Stimulated activated naive B cell treated with anti-CD40 and anti-IgM and Interleukin-4, amounts not matched to agents 10 μg/mL and 1 μg/mL and 100 μg/mL, for 72 hours (primary cell): ENCODE measurements at regions not wholly inside any gene's neighbourhood (a gene's known extent, or its start where the extent isn't known, plus 50 kb on each side); places are given as distances from the start of the nearest gene placed in this dataset.

Experiments
- ATAC-seq, 2 donors: fragments of 150-1000 bp; cut with Tn5 transposase; replicated peaks; 2 replicates each; pipeline ENCODE4 v1.10.0; 2021; ENCODE audit warnings: moderate library complexity in 1 of 2
- DNase-seq: peaks from one replicate; pipeline ENCODE4 v3.0.0; 2021
- H3K27ac Mint-ChIP-seq: one replicate; pipeline ENCODE4 v1.8.0; 2022; ENCODE audit warnings: mild to moderate bottlenecking, mixed read lengths
- H3K27me3 Mint-ChIP-seq, 2 donors: one replicate each; pipeline ENCODE4 v1.8.0; 2022; ENCODE audit warnings: mixed read lengths in 2 of 2
- H3K36me3 Mint-ChIP-seq, 2 donors: one replicate each; pipeline ENCODE4 v1.8.0; 2022; ENCODE audit warnings: mixed read lengths in 2 of 2, mild to moderate bottlenecking in 1 of 2
- H3K4me1 Mint-ChIP-seq, 2 donors: one replicate each; pipeline ENCODE4 v1.8.0; 2022; ENCODE audit warnings: mixed read lengths in 2 of 2, mild to moderate bottlenecking in 1 of 2
- H3K4me3 Mint-ChIP-seq, 2 donors: one replicate each; pipeline ENCODE4 v1.8.0; 2022; ENCODE audit warnings: mild to moderate bottlenecking in 2 of 2, mixed read lengths in 2 of 2, moderate library complexity in 1 of 2
- H3K9me3 Mint-ChIP-seq, 2 donors: one replicate each; pipeline ENCODE4 v1.8.0; 2022; ENCODE audit warnings: mixed read lengths in 2 of 2, mild to moderate bottlenecking in 1 of 2

DNA sequence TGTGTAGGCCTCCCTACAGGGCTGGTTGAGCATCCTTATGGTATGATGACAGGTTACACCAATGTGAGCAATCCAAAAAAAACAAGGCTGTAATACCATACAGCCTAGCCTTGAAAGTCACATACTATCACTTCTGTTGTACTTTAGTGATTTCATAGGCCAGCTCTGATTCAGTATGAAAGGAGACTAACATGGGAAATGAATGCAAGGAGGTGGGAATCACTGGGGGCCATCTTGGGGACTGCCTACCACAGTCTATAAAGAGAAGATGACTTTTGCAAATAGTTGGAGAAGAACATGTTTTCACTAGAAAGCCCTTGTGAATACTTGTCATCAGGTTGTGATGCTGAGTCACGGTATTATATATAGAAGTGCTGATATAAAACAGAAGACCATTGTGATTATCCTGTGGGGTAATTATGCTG, 270.7 kb downstream of the S1PR1 start:
- Mint-ChIP-seq H3K9me3 (no peaks in the 10 kb centered on the region), H3K27ac (no peak overlapping the region), H3K4me3 (no peak overlapping the region), H3K4me1 (peaks cover 2 to 5% of the 10 kb centered on the region in 2 donors), H3K36me3 (no peaks in the 10 kb centered on the region), H3K27me3 (no peaks in the 10 kb centered on the region)
- DNase-seq (no peak), ATAC-seq (no peak)

DNA sequence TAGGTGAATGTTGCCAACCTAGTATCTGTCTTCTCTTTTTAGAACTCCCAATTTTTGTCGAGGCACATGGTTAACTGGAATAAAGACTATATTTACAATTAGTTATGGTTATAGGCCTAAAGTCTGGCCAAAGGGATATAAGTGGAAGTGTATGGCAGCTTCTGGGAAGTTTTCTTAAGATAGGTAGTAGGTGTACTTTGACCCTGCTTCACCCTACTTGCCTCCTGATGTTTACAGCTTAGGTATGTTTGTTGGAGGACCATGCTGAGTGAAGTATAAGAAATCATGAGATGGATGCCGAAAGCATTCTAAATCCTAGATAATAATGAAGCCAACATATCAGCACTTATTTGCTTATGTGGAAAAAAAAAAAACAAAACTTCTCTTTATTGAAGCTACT, 272.1 kb downstream of the S1PR1 start:
- Mint-ChIP-seq H3K36me3 (no peaks in the 10 kb centered on the region), H3K4me3 (no peak overlapping the region), H3K27me3 (no peaks in the 10 kb centered on the region), H3K4me1 (peaks cover 2 to 5% of the 10 kb centered on the region in 2 donors), H3K9me3 (no peaks in the 10 kb centered on the region), H3K27ac (no peak overlapping the region)
- DNase-seq (no peak), ATAC-seq (no peak)

DNA sequence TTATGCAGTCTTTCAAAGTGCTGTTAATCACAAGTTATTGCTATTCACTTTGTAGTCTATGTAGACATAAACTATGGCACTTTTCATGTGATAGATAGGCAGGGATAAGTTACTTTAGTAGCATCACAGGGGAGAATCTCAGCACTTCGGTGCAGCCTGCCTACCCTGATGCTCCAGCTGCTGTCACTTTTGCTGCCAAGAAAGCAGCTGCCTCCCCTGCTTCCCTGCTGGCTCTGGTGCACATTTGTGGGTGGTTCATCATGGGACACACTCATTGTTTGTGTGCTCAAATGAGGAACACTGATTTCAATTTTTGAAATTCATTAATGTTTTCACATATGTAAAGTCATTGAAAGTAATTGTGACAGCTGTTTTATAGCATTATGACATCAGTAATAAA, 272.6 kb downstream of the S1PR1 start:
- Mint-ChIP-seq H3K4me3 (no peak overlapping the region), H3K4me1 (peaks cover 0 to under 1% of the 10 kb centered on the region in 2 donors), H3K27ac (no peak overlapping the region), H3K36me3 (no peaks in the 10 kb centered on the region), H3K27me3 (no peaks in the 10 kb centered on the region), H3K9me3 (no peaks in the 10 kb centered on the region)
- DNase-seq = no peak
- ATAC-seq = no peak

DNA sequence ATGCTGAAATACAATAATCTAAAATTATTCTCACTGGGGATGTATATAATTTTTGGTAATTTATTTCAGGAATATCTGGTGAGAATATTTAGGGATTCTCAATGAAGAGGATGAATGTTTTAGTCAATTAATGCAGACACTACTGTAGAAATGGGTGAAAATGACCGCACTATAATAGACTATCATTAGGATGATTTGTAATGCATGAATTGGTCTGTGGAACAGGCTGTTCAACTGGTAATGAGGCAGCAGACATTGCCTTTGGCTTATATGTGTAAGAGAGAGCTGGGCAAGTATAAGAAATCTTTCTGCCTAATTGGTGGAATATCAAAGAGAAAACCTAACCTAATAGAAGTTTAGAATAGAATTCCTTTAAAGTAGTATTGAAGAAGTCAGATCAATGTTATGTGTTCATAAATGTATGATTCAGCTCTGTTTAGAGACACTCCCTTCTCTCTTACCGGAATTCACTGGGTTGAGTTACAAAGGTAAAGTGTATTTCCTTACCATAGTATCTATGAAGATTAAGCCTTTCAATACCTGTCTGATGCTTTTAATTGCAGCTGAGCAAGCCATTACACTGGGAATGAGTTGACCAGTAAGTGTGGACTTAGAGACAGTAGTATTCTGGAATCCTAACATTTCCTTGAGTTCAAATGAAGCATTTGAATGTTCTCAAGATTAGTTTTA, 274.5 kb downstream of the S1PR1 start:
- H3K27ac Mint-ChIP-seq = no peak overlapping the region
- DNase-seq = no peak
- H3K36me3 Mint-ChIP-seq = peaks cover under 1 to 4% of the 10 kb centered on the region in 2 donors
- H3K4me3 Mint-ChIP-seq = no peak overlapping the region
- peaks cover under 1 to 7% of the 10 kb centered on the region in 2 donors for H3K9me3 Mint-ChIP-seq
- peaks cover 6 to 7% of the 10 kb centered on the region in 2 donors for H3K27me3 Mint-ChIP-seq
- H3K4me1 Mint-ChIP-seq = no peaks in the 10 kb centered on the region
- no peak for ATAC-seq

DNA sequence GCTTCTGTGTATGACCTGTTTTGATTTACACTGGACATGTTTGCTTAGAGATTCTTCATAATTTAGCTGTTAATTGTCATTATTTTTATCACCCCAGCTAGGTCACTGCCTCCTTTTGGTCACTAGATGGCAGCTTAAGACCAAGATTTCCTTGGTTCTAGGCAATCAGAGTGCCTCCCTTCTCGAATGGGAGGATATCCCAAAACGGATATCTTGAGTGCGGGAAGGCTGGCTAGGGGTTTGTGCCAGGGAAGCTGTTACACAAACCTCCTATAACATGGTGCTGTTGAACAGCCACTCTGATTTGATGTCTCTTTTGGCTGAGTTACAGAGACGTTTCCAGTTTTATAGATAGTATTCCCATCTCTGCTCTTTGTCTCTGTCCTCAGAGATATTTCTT, 283.5 kb downstream of the S1PR1 start:
- no peak for DNase-seq

DNA sequence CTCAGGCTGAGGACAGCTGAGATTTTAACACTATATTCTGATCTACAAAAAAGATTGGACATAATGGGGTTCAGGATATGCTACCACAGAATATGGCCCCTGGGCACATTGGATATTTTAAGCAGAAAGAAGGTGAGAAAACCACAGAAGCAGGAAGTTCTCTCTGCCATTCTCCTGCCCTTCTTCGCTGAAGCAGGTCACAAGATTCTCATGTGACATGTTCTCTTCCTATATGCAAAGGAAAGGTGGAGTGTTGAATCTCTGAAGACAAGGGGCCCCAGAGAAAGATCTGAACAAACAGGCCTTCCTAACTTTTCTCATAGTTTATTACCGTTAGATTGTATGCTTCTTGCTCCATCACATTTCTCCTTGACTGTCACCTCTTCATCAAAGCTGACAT, 285.7 kb downstream of the S1PR1 start:
- H3K4me3 Mint-ChIP-seq = no peak overlapping the region
- H3K27ac Mint-ChIP-seq = no peak overlapping the region
- peaks cover 5 to 6% of the 10 kb centered on the region in 2 donors for H3K9me3 Mint-ChIP-seq
- peaks cover 14 to 28% of the 10 kb centered on the region in 2 donors for H3K27me3 Mint-ChIP-seq
- ATAC-seq = no peak
- H3K36me3 Mint-ChIP-seq = peaks cover 0 to 5% of the 10 kb centered on the region in 2 donors
- DNase-seq = no peak
- H3K4me1 Mint-ChIP-seq = peaks cover 0 to 7% of the 10 kb centered on the region in 2 donors

More for the DNA sequence above, 283.5 kb downstream of the S1PR1 start:
- Mint-ChIP-seq H3K4me3 (no peak overlapping the region), H3K9me3 (peaks cover 14 to 18% of the 10 kb centered on the region in 2 donors), H3K27ac (no peak overlapping the region), H3K27me3 (peaks cover 19 to 24% of the 10 kb centered on the region in 2 donors), H3K4me1 (peaks cover 0 to 7% of the 10 kb centered on the region in 2 donors), H3K36me3 (peaks cover 4 to 16% of the 10 kb centered on the region in 2 donors)
- peak; percentile 68 to 73 for ATAC-seq

DNA sequence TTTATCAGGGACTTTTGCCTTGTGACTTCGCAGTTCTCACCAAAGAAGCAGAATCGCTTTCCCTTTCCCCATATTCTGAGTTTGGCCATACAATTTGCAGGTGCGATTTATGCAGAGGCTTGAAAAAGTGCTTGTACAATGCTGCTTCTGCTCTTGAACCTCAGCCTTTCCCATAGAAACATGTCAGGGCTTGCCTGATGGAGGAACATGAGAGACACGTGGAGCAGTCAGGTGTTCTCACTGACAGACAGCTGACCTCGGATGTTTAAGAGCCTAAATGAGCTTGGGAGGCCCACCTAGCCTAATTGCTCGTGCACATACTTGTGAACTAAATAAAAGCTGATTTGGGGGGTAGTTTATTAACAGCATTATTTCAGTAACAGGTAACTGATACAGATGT, 290.0 kb downstream of the S1PR1 start:
- Mint-ChIP-seq H3K36me3 (no peaks in the 10 kb centered on the region), H3K4me1 (peaks cover 0 to 7% of the 10 kb centered on the region in 2 donors), H3K27ac (no peak overlapping the region), H3K9me3 (peaks cover 0 to 2% of the 10 kb centered on the region in 2 donors), H3K4me3 (no peak overlapping the region), H3K27me3 (peaks cover 7 to 15% of the 10 kb centered on the region in 2 donors)
- ATAC-seq (no peak), DNase-seq (no peak)

DNA sequence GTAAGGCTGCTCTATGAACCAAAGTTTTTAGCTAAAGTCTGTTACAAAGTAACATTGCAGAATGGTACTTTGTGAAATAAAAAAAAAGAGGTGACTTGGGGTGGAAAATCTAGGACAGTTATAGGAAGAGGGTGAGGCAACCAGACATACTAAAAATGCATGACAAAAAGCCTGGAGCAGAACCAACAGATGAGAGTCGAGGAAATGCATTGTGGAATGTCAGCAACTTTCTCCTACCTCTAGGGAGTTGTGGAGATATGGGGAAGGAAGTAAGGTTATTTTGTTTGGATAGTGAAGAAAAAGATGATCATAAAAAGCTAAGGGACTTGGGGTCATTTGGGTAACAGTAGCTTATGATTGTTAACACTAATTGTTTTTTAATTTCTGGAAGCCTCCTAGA, 295.6 kb downstream of the S1PR1 start:
- Mint-ChIP-seq H3K36me3 (no peaks in the 10 kb centered on the region), H3K27me3 (peaks cover 5 to 7% of the 10 kb centered on the region in 2 donors), H3K4me3 (no peak overlapping the region), H3K4me1 (no peaks in the 10 kb centered on the region), H3K27ac (no peak overlapping the region), H3K9me3 (peaks cover 0 to 2% of the 10 kb centered on the region in 2 donors)
- no peak for ATAC-seq
- DNase-seq = no peak

DNA sequence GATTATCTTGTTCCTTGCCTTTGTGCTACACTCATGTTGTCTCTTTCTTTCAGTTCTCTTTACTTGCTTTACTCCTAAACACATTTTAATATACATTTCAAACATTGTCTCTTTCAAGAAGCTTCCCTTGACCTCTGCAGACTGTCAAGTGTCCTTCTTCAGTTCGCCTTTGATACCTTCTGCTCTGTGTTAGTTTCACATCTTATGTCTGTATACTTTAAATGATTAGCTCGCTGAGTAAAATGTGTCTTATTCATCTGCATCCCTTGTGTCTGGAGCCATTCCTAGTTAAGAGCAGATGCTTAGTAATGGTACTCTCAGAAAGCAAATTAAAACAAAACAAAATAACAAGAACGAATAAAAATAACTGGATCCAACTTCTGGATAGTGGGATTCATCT, 303.3 kb downstream of the S1PR1 start:
- ATAC-seq (no peak), DNase-seq (no peak)
- Mint-ChIP-seq H3K27ac (no peak overlapping the region), H3K36me3 (no peaks in the 10 kb centered on the region), H3K27me3 (peaks cover 14% of the 10 kb centered on the region in 2 donors), H3K4me3 (no peak overlapping the region), H3K9me3 (no peaks in the 10 kb centered on the region), H3K4me1 (no peaks in the 10 kb centered on the region)

DNA sequence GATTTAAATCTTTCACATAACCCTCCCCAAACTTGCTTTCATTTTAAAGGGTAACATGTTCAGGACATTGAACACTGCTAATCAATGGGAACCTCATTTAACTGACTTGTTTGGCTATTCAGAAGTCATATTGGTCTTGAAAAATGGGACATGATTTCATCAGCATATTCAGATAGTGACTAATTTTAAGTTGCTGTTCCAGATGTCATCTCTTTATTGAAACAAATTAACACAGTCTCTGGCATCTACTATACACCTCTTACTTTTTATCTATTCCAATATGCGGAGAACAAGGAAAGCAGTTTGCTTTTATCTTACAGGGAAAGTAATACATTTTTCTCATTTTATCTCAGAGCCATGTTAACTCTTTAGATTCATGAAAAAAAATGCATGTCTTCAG, 310.1 kb downstream of the S1PR1 start:
- Mint-ChIP-seq H3K27ac (no peak overlapping the region), H3K4me3 (no peak overlapping the region)

DNA sequence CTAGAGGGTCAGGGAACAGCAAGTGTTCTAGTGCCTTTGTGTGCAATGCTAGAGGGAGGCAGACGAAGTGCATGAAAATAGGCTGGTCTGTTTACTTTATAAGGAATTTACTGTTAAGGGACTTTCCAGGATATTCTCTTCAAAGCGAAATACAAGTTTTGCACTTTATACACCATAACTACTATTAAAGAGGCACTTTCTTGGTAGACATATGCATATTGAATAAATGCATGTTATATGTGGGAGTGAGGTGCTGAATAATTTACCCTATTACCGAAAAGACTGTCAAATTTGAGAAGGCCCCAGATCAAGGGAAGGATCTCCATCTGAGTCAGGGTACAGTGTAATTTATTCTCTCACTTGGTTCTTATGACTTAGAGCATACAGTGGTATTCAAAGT, 310.5 kb downstream of the S1PR1 start:
- H3K36me3 Mint-ChIP-seq = no peaks in the 10 kb centered on the region
- DNase-seq = no peak

More for the DNA sequence above, 310.1 kb downstream of the S1PR1 start:
- Mint-ChIP-seq H3K9me3 (no peaks in the 10 kb centered on the region), H3K4me1 (no peaks in the 10 kb centered on the region), H3K36me3 (no peaks in the 10 kb centered on the region), H3K27me3 (peaks cover 4 to 5% of the 10 kb centered on the region in 2 donors)
- no peak for ATAC-seq
- no peak for DNase-seq

DNA sequence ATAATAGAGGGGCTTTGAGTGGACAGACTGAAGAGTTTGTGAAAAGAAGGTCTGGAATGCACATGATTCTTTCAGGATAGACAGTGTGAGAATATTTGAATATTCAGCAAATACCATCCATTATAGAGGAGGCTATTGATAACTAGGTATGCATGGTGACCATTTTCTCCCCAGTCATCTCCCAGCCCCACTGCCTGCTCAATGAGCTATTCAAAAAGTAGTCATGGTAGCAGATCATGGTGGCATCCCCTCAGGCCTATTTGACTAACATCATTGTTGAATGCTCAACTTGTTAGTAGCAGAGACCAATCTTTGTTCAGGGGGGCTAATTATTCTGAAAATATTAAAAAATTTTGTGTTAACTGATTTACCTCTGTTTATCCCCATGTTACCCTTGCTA, 311.6 kb downstream of the S1PR1 start:
- DNase-seq (no peak), ATAC-seq (no peak)
- H3K36me3 Mint-ChIP-seq = no peaks in the 10 kb centered on the region
- no peak overlapping the region for H3K27ac Mint-ChIP-seq
- H3K27me3 Mint-ChIP-seq = peaks cover 0 to 3% of the 10 kb centered on the region in 2 donors
- no peak overlapping the region for H3K4me3 Mint-ChIP-seq
- no peaks in the 10 kb centered on the region for H3K9me3 Mint-ChIP-seq
- H3K4me1 Mint-ChIP-seq = no peaks in the 10 kb centered on the region

More for the DNA sequence above, 310.5 kb downstream of the S1PR1 start:
- Mint-ChIP-seq H3K9me3 (no peaks in the 10 kb centered on the region), H3K27me3 (peaks cover 4 to 5% of the 10 kb centered on the region in 2 donors), H3K4me3 (no peak overlapping the region), H3K4me1 (no peaks in the 10 kb centered on the region), H3K27ac (no peak overlapping the region)
- no peak for ATAC-seq

DNA sequence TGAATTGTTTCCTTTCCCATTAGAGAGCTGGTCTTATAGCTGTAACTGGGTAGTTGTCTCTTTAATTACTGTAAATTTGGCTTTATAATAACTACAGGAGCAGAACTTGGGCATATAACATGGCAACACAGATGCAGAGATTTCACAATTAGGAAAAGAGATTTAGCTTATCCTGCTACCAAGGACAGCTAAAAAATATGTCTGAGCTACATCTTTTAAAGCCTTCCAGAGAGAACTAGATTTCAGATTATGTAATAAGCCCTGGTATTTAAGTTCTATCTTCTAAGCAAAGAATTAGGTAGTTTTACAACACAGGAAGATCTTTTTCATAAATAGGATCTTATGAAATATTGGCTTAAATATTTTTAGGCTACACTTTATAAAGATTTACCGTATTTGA, 313.8 kb downstream of the S1PR1 start:
- ATAC-seq = no peak
- DNase-seq = no peak
- Mint-ChIP-seq H3K36me3 (no peaks in the 10 kb centered on the region), H3K9me3 (peaks cover 0 to 3% of the 10 kb centered on the region in 2 donors), H3K27me3 (no peaks in the 10 kb centered on the region), H3K4me3 (no peak overlapping the region), H3K4me1 (no peaks in the 10 kb centered on the region), H3K27ac (no peak overlapping the region)

DNA sequence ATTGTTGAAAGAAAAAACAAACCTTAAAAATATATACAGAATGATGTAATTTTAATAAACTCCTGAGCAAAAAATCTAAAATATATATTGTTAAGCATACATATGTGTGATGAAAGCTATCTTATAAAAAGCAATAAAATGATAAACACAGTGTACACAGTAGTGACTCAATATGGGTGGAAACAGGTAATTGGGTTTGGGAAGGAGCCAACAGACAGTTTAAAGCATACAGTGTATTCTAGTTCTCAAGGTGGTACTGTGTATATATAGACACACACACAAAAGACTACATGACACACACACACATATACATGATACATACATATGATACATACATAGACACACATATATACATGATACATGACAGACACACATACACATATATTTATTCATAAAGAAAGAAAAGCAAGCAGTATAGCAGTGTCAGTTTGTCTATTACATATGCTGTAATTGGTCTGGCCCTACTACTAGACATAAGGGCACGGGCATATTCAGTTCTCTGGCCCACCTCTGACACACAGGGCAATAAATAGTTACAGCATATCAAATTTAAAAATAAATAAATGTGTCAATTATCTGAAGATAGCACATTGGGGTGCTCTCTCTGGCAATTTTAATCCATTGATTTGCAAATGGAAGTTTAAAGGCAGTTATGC, 330.2 kb downstream of the S1PR1 start:
- DNase-seq (no peak), ATAC-seq (no peak)
- no peak overlapping the region for H3K4me3 Mint-ChIP-seq
- no peaks in the 10 kb centered on the region for H3K4me1 Mint-ChIP-seq
- peaks cover 10 to 18% of the 10 kb centered on the region in 2 donors for H3K27me3 Mint-ChIP-seq
- H3K36me3 Mint-ChIP-seq = peaks cover 0 to 3% of the 10 kb centered on the region in 2 donors
- no peak overlapping the region for H3K27ac Mint-ChIP-seq
- peaks cover 2 to 4% of the 10 kb centered on the region in 2 donors for H3K9me3 Mint-ChIP-seq
